ENCODE measurements at regions not wholly inside any gene's neighbourhood (a gene's known extent, or its start where the extent isn't known, plus 50 kb on each side); places are given as distances from the start of the nearest gene placed in this dataset.

- ChIA-PET CTCF (no interaction called here), POLR2A (no interaction called here)
- H3K4me1 ChIP-seq (ENCODE audit: control insufficient read depth, insufficient read depth, low read length) = no peaks in the 10 kb centered on the region
- TF ChIP-seq ZNF350 (tag by site-specific recombination; IDR thresholded peaks at IDR 0.05) = no peak
- no peak for TF ChIP-seq ZNF324 (tag by site-specific recombination; IDR thresholded peaks at IDR 0.05)
- TF ChIP-seq ZNF140 (tag by site-specific recombination; IDR thresholded peaks at IDR 0.05) = no peak
- TF ChIP-seq SP7 (tag by site-specific recombination; IDR thresholded peaks at IDR 0.05) = no peak
- TF ChIP-seq ZNF416 (tag by site-specific recombination; IDR thresholded peaks at IDR 0.05) = no peak
- no peak for TF ChIP-seq ZNF292 (tag by site-specific recombination; IDR thresholded peaks at IDR 0.05; ENCODE audit: borderline replicate concordance, low read depth)
- TF ChIP-seq ZNF2 (tag by site-specific recombination; IDR thresholded peaks at IDR 0.05) = no peak
- H3K27ac ChIP-seq (ENCODE audit: extremely low read depth, low read depth, low read length) = no peak overlapping the region
- no peak overlapping the region for H3K4me3 ChIP-seq (ENCODE audit: low read depth, low read length)
- H3K36me3 ChIP-seq (ENCODE audit: control insufficient read depth in 2 of 2, insufficient read depth in 1 of 2, low read length in 2 of 2) = no peaks in the 10 kb centered on the region
- H3K9me3 ChIP-seq (ENCODE audit: control insufficient read depth, insufficient read depth, low read depth, low read length) = no peaks in the 10 kb centered on the region
Measured at GRCh38 chr13:109587689-109588088, 198.7 kb downstream of the IRS2 start.

GRCh38 chr13:109586509-109587346 is 199.7 kb downstream of the IRS2 start:
- ChIA-PET CTCF (interaction anchor here (0.6 to 0.7 kb wide), 3 partner anchors 12 to 519 kb away, joined by 3 read pairs; no protein-coding TSS in a partner anchor), POLR2A (no interaction called here)
- H3K27ac ChIP-seq (ENCODE audit: extremely low read depth, low read depth, low read length) = no peak overlapping the region
- H3K36me3 ChIP-seq (ENCODE audit: control insufficient read depth in 2 of 2, insufficient read depth in 1 of 2, low read length in 2 of 2) = no peaks in the 10 kb centered on the region
- no peaks in the 10 kb centered on the region for H3K9me3 ChIP-seq (ENCODE audit: control insufficient read depth, insufficient read depth, low read depth, low read length)
- H3K4me3 ChIP-seq (ENCODE audit: low read depth, low read length) = no peak overlapping the region
- no peaks in the 10 kb centered on the region for H3K4me1 ChIP-seq (ENCODE audit: control insufficient read depth, insufficient read depth, low read length)
- 0 out of 2 replicates have a peak, but pooled peaks have one; percentile 14 for TF ChIP-seq SCRT2 (tag by site-specific recombination; IDR thresholded peaks at IDR 0.05)
- TF ChIP-seq MEIS1 (CRISPR knock-in tag; IDR thresholded peaks at IDR 0.05; ENCODE audit: borderline replicate concordance) = no peak

GRCh38 chr13:109584844-109585361 is 201.5 kb downstream of the IRS2 start:
- no peak for TF ChIP-seq ZBTB1 (tag by site-specific recombination; IDR thresholded peaks at IDR 0.05)
- TF ChIP-seq ZNF488 (tag by site-specific recombination; IDR thresholded peaks at IDR 0.05) = no peak
- TF ChIP-seq ZNF26 (tag by site-specific recombination; IDR thresholded peaks at IDR 0.05) = no peak
- no peak for TF ChIP-seq OSR2 (tag by site-specific recombination; IDR thresholded peaks at IDR 0.05)
- no peak for TF ChIP-seq ZNF623 (tag by site-specific recombination; IDR thresholded peaks at IDR 0.05)
- TF ChIP-seq ZNF416 (tag by site-specific recombination; IDR thresholded peaks at IDR 0.05) = no peak
- no peak for TF ChIP-seq ZNF549 (tag by site-specific recombination; IDR thresholded peaks at IDR 0.05)
- TF ChIP-seq OVOL3 (tag by site-specific recombination; IDR thresholded peaks at IDR 0.05) = no peak
- TF ChIP-seq ZNF169 (tag by site-specific recombination; IDR thresholded peaks at IDR 0.05) = no peak
- TF ChIP-seq ZNF843 (tag by site-specific recombination; IDR thresholded peaks at IDR 0.05) = no peak
- TF ChIP-seq ZNF148 (tag by site-specific recombination; IDR thresholded peaks at IDR 0.05; ENCODE audit: borderline replicate concordance) = no peak
- TF ChIP-seq ZNF707 (tag by site-specific recombination; IDR thresholded peaks at IDR 0.05) = no peak
- no peak for TF ChIP-seq ZEB2 (tag by site-specific recombination; IDR thresholded peaks at IDR 0.05)
- TF ChIP-seq ZSCAN5A (tag by site-specific recombination; IDR thresholded peaks at IDR 0.05) = no peak
- Histone ChIP-seq H3K27ac (ENCODE audit: extremely low read depth, low read depth, low read length) (no peak overlapping the region), H3K4me1 (ENCODE audit: control insufficient read depth, insufficient read depth, low read length) (no peaks in the 10 kb centered on the region), H3K9me3 (ENCODE audit: control insufficient read depth, insufficient read depth, low read depth, low read length) (no peaks in the 10 kb centered on the region), H3K36me3 (ENCODE audit: control insufficient read depth in 2 of 2, insufficient read depth in 1 of 2, low read length in 2 of 2) (no peaks in the 10 kb centered on the region), H3K4me3 (ENCODE audit: low read depth, low read length) (no peak overlapping the region)
- CTCF ChIA-PET = interaction anchor here (0.6 kb wide), 1 partner anchor 116 kb away, joined by 3 read pairs; no protein-coding TSS in a partner anchor
- POLR2A ChIA-PET = no interaction called here
